RPMI8226 (cell line): ENCODE measurements at regions not wholly inside any gene's neighbourhood (a gene's known extent, or its start where the extent isn't known, plus 50 kb on each side); places are given as distances from the start of the nearest gene placed in this dataset.
"Not testable (repeated sequence)": the region's sequence is repeated elsewhere in the genome, so short reads cannot be mapped to it uniquely, and the experiment has no call there.

Experiments
- DNase-seq: peaks from one replicate; pipeline ENCODE4 v3.0.0-alpha.2; 2015

GRCh38 chr2:11077411-11077810, 77.9 kb upstream of the SLC66A3 start:
- DNase-seq, result no peak

- no peak for DNase-seq
Observed at GRCh38 chr2:11079136-11079824, 76.0 kb upstream of the SLC66A3 start.

DNA sequence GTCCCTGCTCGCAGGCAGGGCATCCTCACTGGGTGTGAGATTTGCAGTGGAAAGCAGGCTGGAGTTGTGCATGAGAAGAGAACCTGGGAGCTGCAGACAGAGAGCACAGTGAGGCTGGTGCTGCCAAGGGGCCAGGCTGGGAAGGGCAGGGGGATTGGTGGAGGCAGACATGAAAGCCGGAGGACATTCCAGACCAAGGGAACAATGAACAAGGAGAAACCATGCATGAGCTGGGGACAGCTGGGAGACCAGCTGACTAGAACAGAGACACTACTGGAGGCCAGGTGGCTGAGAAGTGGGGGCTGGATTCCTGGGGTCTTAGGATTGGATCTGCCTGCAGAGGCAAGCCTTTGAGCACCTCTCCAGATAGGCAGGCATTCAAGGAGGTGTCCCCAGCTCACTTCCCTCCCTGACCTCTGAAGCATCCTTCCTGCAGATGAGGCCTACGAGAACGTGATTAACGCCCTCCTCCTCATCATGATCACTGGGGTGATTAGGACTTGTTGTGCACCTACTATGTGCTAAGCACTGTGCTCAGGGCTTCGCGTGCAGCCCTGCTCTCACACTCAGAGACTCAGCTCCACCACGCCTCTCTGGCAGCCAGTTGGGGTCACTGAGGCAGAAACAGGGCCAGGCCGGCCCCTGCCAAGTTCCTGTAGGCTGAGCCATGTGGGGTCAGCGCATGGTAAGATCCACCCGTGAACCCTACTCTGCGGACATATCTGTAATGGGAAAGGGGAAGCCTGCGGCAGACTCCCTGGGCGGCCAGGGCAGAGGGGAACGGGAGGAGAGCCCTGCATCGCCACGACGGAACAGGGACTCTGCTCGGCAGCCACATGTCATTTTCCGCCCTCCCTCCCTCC, 74.8 kb upstream of the SLC66A3 start:
- no peak for DNase-seq

DNA sequence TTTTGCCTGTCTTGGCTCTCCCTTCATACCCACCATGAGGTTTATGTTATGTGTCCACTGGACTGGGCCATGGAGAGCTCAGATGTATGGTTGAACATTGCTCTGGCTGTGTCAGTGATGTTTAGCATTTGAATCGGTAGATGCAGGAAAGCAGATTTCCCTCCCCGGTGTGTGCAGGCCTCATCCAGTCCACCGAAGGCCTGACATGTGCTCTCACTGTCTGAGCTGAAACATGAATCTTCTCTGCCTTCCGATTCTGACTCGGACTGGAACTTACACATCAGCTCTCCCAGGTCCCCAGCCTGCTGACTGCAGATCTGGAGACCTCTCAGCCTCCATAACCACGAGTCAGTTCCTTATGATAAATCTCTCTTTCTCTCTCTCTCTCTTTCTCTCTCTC, 72.4 kb upstream of the SLC66A3 start:
- DNase-seq, result no peak

- DNase-seq, result not testable (repeated sequence)
Observed at GRCh38 chr2:11088821-11089220, 66.4 kb upstream of the SLC66A3 start.

- no peak for DNase-seq
Observed at GRCh38 chr2:11090187-11090586, 65.1 kb upstream of the SLC66A3 start.

GRCh38 chr2:11092701-11093335, 62.4 kb upstream of the SLC66A3 start:
- no peak for DNase-seq

- no peak for DNase-seq
Observed at GRCh38 chr2:11093467-11093866, 61.8 kb upstream of the SLC66A3 start.

DNA sequence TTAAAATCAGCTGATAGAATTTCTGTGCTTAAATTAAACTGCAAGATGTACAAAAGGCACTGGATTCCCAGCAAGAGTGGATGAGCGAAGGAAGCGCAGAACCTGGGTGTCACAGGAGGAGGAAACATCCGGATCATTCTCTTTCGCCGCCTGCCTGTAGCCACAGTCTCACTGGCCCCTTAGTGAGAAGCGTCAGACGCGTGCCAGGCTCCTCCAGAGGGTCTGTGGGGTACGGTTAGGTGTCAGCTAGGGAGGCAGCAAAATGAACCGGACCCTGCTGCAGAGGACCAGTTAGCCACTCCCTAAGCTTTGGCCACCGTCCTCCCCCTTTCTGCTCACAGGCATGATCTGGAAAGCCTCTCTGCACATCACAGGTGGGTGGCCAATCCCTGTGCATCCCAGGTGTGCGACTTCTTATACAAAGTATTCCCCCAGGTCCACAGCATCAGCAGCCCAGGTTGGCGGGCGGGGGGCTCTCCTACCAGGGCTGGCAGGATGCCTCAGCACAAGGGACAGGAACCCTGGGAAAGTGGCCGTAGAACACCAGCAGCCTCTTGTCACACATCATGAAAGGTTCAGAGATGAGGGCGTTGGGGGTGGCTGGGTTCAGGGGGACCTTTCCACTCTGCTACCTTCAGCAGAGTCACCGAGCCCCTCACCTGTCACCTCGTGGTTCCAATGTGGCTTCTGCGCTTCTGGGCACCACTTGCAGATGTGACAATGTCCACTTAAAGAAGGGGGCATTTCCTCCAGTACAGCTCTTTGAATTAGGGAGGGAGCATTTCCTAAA, 61.1 kb upstream of the SLC66A3 start:
- no peak for DNase-seq

DNA sequence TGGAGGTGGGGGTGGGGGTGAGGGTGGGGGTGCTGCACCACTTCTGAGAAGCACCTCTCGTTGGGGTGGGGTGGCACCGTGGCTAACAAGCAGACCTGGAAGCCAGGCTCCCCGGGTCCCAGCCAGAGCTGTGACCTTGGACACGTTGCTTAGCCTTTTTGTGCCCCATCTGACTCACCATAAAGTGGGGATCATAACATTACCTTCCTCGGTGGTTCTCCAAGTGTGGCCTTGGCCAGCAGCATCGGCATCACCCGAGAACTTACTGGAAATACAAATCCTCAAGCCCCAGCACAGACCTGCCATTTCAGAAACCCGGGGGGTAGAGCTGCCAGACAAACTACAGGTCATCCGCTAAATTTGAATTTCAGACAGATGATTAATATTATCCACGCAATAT, 58.7 kb upstream of the SLC66A3 start:
- DNase-seq, result no peak

GRCh38 chr2:11097038-11097720, 58.1 kb upstream of the SLC66A3 start:
- no peak for DNase-seq

DNA sequence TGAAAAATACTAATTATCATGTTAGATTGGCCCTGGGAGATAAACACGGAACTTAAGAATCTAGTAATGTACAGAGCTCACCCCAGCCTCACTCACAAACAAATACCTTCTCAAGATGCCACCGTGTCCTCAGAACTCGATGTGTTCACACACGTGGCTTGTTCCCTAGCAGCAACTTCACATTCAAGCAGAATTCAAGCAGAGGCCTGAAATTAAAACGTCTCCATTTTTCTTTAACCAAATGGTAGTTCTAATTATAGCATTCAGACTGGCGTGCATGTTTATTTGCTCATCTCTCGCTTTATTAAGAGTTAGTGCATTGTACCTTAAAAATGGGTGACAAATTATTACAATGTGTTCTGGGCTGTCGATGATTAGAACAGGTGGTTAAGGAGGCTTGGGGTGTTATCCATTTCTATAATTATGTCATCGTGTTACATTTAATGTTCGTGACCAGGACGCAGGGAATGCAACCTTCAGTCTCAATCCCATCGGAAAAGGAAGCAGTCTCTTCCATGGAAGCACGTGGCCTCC, 57.3 kb upstream of the SLC66A3 start:
- no peak for DNase-seq

DNA sequence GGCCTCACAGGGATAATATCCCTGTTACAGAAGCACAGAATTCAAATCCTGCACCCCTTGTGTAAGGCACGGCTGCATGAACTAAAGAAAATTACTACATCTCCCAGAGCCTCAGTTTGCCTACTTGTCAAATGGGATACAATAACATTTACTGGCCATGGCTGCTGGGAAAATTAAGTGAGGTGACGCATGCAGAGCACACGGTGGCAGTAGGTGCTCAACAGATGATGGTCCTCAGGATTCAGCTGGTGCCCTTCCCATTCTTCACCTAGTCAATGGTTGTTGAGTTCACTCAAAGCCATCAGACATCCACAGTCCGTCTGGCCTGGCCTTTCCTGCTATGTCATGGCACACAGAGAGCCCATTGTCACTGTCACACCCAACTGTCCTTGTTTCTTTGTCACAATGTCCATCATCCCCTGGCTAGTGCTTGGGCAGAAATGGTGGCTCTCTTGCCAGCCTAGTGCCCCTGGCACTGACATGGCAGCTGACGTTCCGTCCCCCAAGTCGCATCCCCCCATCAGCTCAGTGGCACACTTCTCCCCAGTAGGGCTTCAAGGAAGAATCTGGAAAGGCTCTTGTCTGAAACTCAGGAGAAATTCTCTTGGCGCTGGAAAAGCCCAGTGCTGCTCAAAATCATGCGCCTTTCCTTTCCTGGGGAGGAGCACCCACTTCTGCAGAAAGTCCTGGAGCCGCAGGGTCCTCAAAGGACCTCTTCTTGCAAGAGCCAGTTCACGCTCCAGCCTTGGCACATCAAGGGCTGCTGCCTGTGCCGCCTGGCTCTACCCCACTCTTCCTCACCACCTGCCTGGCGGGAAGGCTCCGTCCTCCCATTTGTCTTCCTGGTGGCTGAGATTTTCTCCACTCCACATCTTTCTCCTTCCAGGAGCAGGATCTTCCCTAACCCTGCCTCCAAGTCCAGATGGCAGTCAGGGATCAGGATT, 55.9 kb upstream of the SLC66A3 start:
- DNase-seq, result peak; percentile 55

GRCh38 chr2:11100130-11100529, 55.1 kb upstream of the SLC66A3 start:
- no peak for DNase-seq

DNA sequence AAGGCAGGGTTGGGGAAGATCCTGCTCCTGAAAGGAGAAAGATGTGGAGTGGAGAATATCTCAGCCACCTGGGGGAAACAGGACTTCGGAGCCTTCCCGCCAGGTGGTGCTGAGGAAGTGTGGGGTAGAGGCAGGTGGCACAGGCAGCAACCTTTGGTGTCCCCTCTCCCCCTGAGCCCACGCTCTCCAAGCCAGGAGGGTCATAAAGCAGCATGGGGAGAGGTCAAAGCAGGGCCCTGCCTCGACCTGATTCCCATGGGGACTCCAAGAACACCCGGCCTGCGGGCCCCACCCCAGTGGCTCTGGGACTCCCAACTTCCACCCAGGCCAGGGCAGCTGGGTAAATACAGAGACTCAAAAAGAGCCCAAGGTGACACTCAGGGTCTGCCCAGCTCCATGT, 54.3 kb upstream of the SLC66A3 start:
- no peak for DNase-seq

GRCh38 chr2:11101430-11101829, 53.8 kb upstream of the SLC66A3 start:
- DNase-seq, result no peak

DNA sequence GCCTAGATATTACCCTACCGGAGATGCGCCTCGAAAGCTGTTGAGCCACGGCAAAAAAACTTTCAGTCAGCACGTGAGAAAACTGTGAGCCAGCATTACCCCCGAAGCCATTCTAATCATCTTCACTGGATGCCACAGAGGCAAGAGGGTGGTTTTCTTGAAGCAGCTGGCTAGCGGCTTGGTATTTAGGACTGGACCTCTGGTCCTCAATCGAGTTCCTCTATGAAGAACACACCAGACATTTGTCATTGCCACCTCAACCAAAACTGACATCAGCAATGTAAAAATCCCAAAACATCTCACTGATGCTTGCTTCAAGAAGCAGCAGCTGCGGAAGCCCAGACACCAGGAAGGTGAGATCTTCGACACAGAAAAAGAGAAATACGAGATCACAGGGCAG, 52.8 kb upstream of the SLC66A3 start:
- DNase-seq, result no peak

GRCh38 chr2:11102956-11103860, 52.1 kb upstream of the SLC66A3 start:
- DNase-seq, result peak; percentile 55

GRCh38 chr2:11103984-11104793, 51.1 kb upstream of the SLC66A3 start:
- DNase-seq, result peak; percentile 87
